Kidney (tissue), 13 donors: ENCODE measurements at regions not wholly inside any gene's neighbourhood (a gene's known extent, or its start where the extent isn't known, plus 50 kb on each side); places are given as distances from the start of the nearest gene placed in this dataset.
"Not testable (repeated sequence)": the region's sequence is repeated elsewhere in the genome, so short reads cannot be mapped to it uniquely, and the experiment has no call there.

Experiments
- DNase-seq, 5 donors: peaks; one replicate each; pipeline ENCODE4 v3.0.0-alpha.2; 2013 to 2020
- FAIRE-seq: peaks from 2 replicates; lab custom pipeline; 2012; peaks lifted over from hg19 to GRCh38; lab: Jason Lieb, UNC
- H3K27ac ChIP-seq, 2 donors: one replicate each; pipeline ENCODE4 v1.7.0; 2013; ENCODE audit warnings: low read depth in 2 of 2, low read length in 2 of 2, inconsistent platforms in 1 of 2
- H3K27me3 ChIP-seq: one replicate; pipeline ENCODE4 v1.7.1; 2013; ENCODE audit warnings: low read length, inconsistent platforms; ENCODE audit not compliant: control insufficient read depth, insufficient read depth
- H3K36me3 ChIP-seq, 3 donors: one replicate each; pipeline versions ENCODE4 v1.7.0 to v1.7.1; 2013; ENCODE audit warnings: low read length in 3 of 3, control low read depth in 1 of 3, inconsistent platforms in 1 of 3; ENCODE audit not compliant: insufficient read depth in 3 of 3, control insufficient read depth in 2 of 3
- H3K4me1 ChIP-seq, 3 donors: one replicate each; pipeline versions ENCODE4 v1.7.0 to v1.7.1; 2013; ENCODE audit warnings: low read length in 3 of 3, inconsistent platforms in 1 of 3, low read depth in 1 of 3; ENCODE audit not compliant: control insufficient read depth in 2 of 3, insufficient read depth in 2 of 3
- H3K4me3 ChIP-seq, 3 donors: one replicate each; pipeline versions ENCODE4 v1.7.0 to v1.8.1; 2013; ENCODE audit warnings: low read length in 3 of 3, control low read depth in 1 of 3, inconsistent platforms in 1 of 3
- H3K9ac ChIP-seq, 3 donors: one replicate each; pipeline versions ENCODE4 v1.7.0 to v1.7.1; 2013; ENCODE audit warnings: low read length in 3 of 3, control low read depth in 1 of 3, inconsistent platforms in 1 of 3
- H3K9me3 ChIP-seq, 3 donors: one replicate each; pipeline versions ENCODE4 v1.7.0 to v1.7.1; 2013; ENCODE audit warnings: low read length in 3 of 3, control low read depth in 1 of 3, inconsistent platforms in 1 of 3; ENCODE audit not compliant: control insufficient read depth in 2 of 3, insufficient read depth in 1 of 3
- intact Hi-C: fragments of 100-400 bp; cut with DNase I; formaldehyde crosslinking; loops from one replicate; pipeline ENCODE4 v1.11.1; 2022
- TF ChIP-seq, protein P1 (sequence below): IDR thresholded peaks from 3 replicates; pipeline ENCODE4 v1.5.1; 2012; ENCODE audit warnings: mild to moderate bottlenecking, moderate library complexity, borderline replicate concordance; ENCODE audit not compliant: insufficient read depth; ENCODE audit errors: extremely low read depth
- donor health status: control.
- donor health status: control.
- donor health status: control.
- donor health status: control.
- donor health status: control.
- donor health status: DM: yes; HTN: yes; CAD: no.
- donor health status: Normal renal cell carcinoma (clear cell type).

DNA sequence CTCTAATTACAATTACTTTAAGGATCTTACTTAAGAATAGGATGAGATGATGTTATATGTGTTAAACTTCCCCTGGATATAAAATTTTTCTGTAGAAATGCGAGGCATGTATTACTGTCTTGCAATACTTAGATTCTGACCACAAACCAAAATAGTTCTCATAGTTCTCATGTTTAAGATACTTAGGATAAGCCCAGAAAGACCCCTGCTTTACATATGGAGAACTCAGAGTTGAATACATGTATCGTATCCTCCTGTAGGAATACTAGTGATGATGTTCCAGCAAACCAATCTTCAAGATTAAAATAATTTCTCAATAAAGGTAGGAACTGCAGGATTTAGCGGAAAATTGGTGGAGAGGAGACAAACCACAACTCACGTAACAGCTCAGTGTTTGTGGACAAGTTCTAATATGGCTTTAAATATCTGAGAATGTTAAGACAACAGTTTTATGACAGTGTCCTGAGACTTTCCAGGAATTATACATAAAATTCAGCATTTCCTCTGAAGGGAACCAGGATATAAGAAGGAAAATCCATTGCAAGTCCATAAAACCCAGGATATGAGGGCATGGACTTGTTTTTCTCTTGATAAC lies 114.7 kb upstream of the CRY1 start:
- intact Hi-C loops: no loop called here
- Histone ChIP-seq H3K36me3 (no peaks in the 10 kb centered on the region), H3K9me3 (no peaks in the 10 kb centered on the region), H3K4me3 (no peak overlapping the region), H3K9ac (no peak overlapping the region), H3K27ac (no peak overlapping the region), H3K27me3 (no peaks in the 10 kb centered on the region), H3K4me1 (no peaks in the 10 kb centered on the region)
- FAIRE-seq (no peak), DNase-seq (no peak)
- TF ChIP-seq, protein P1, sequence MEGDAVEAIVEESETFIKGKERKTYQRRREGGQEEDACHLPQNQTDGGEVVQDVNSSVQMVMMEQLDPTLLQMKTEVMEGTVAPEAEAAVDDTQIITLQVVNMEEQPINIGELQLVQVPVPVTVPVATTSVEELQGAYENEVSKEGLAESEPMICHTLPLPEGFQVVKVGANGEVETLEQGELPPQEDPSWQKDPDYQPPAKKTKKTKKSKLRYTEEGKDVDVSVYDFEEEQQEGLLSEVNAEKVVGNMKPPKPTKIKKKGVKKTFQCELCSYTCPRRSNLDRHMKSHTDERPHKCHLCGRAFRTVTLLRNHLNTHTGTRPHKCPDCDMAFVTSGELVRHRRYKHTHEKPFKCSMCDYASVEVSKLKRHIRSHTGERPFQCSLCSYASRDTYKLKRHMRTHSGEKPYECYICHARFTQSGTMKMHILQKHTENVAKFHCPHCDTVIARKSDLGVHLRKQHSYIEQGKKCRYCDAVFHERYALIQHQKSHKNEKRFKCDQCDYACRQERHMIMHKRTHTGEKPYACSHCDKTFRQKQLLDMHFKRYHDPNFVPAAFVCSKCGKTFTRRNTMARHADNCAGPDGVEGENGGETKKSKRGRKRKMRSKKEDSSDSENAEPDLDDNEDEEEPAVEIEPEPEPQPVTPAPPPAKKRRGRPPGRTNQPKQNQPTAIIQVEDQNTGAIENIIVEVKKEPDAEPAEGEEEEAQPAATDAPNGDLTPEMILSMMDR: no peak

- intact Hi-C loops, H3K4me1 ChIP-seq, H3K4me3 ChIP-seq, H3K27ac ChIP-seq, FAIRE-seq, H3K36me3 ChIP-seq, DNase-seq, H3K27me3 ChIP-seq, H3K9ac ChIP-seq, H3K9me3 ChIP-seq: not testable (repeated sequence)
Observed at GRCh38 chr12:107209700-107210099, 116.4 kb upstream of the CRY1 start.

GRCh38 chr12:107214373-107214773 lies 121.0 kb upstream of the CRY1 start:
- H3K9me3 ChIP-seq, H3K9ac ChIP-seq, FAIRE-seq, H3K4me1 ChIP-seq, H3K27me3 ChIP-seq, intact Hi-C loops, DNase-seq, H3K36me3 ChIP-seq, H3K27ac ChIP-seq, H3K4me3 ChIP-seq: not testable (repeated sequence)

- intact Hi-C loops, H3K4me1 ChIP-seq, H3K9ac ChIP-seq, H3K9me3 ChIP-seq, H3K27me3 ChIP-seq, H3K36me3 ChIP-seq, H3K4me3 ChIP-seq, H3K27ac ChIP-seq, FAIRE-seq: not testable (repeated sequence)
- peak in 1 of 5 donors; percentile 31 for DNase-seq
Observed at GRCh38 chr12:107216411-107216810, 123.1 kb upstream of the CRY1 start.

GRCh38 chr12:107219301-107219700 lies 126.0 kb upstream of the CRY1 start:
- DNase-seq: no peak
- FAIRE-seq: no peak
- H3K36me3 ChIP-seq: no peaks in the 10 kb centered on the region
- TF ChIP-seq, protein P1: no peak
- no peak overlapping the region for H3K9ac ChIP-seq
- H3K27ac ChIP-seq: no peak overlapping the region
- no peaks in the 10 kb centered on the region for H3K9me3 ChIP-seq
- no peak overlapping the region for H3K4me3 ChIP-seq
- no peaks in the 10 kb centered on the region for H3K27me3 ChIP-seq
- H3K4me1 ChIP-seq: no peaks in the 10 kb centered on the region
- intact Hi-C loops: no loop called here
